Fibroblast of peridontal ligament (primary cell): ENCODE measurements at regions not wholly inside any gene's neighbourhood (a gene's known extent, or its start where the extent isn't known, plus 50 kb on each side); places are given as distances from the start of the nearest gene placed in this dataset.
"Not testable (repeated sequence)": the region's sequence is repeated elsewhere in the genome, so short reads cannot be mapped to it uniquely, and the experiment has no call there.

ENCODE experiments used
- DNase-seq: peaks from one replicate; pipeline ENCODE4 v3.0.0-alpha.2; 2010; ENCODE audit errors: extremely low read depth

GRCh38 chr7:133132906-133133305 lies 51.0 kb upstream of the CHCHD3 start:
- no peak for DNase-seq

GRCh38 chr7:133134810-133135209 lies 52.9 kb upstream of the CHCHD3 start:
- DNase-seq: no peak

GRCh38 chr7:133135451-133135850 lies 53.6 kb upstream of the CHCHD3 start:
- no peak for DNase-seq

- DNase-seq: peak; percentile 39
Observed at GRCh38 chr7:133139350-133139749, 57.5 kb upstream of the CHCHD3 start.

- no peak for DNase-seq
Observed at GRCh38 chr7:133139801-133140200, 57.9 kb upstream of the CHCHD3 start.

- no peak for DNase-seq
Observed at GRCh38 chr7:133140994-133141595, 59.2 kb upstream of the CHCHD3 start.

- no peak for DNase-seq
Observed at GRCh38 chr7:133150760-133151159, 68.9 kb upstream of the CHCHD3 start.

- DNase-seq: no peak
Observed at GRCh38 chr7:133152875-133153274, 71.0 kb upstream of the CHCHD3 start.

GRCh38 chr7:133155146-133155545 lies 73.3 kb upstream of the CHCHD3 start:
- no peak for DNase-seq

GRCh38 chr7:133155642-133156041 lies 73.8 kb upstream of the CHCHD3 start:
- no peak for DNase-seq

GRCh38 chr7:133157045-133157444 lies 75.2 kb upstream of the CHCHD3 start:
- no peak for DNase-seq

- DNase-seq: no peak
Observed at GRCh38 chr7:133164498-133164897, 82.6 kb upstream of the CHCHD3 start.

GRCh38 chr7:133165001-133165400 lies 83.1 kb upstream of the CHCHD3 start:
- no peak for DNase-seq

GRCh38 chr7:133165529-133165928 lies 83.6 kb upstream of the CHCHD3 start:
- no peak for DNase-seq

GRCh38 chr7:133167300-133167699 lies 85.4 kb upstream of the CHCHD3 start:
- no peak for DNase-seq

- DNase-seq: not testable (repeated sequence)
Observed at GRCh38 chr7:133169167-133169822, 83.6 kb upstream of the EXOC4 start.

GRCh38 chr7:133177476-133177875 lies 75.4 kb upstream of the EXOC4 start:
- not testable (repeated sequence) for DNase-seq

- DNase-seq: no peak
Observed at GRCh38 chr7:133180717-133181116, 72.2 kb upstream of the EXOC4 start.

- no peak for DNase-seq
Observed at GRCh38 chr7:133183042-133183794, 69.7 kb upstream of the EXOC4 start.

GRCh38 chr7:133183969-133184368 lies 68.9 kb upstream of the EXOC4 start:
- no peak for DNase-seq

GRCh38 chr7:133185512-133185911 lies 67.4 kb upstream of the EXOC4 start:
- no peak for DNase-seq

GRCh38 chr7:133186060-133186459 lies 66.8 kb upstream of the EXOC4 start:
- DNase-seq: no peak

- no peak for DNase-seq
Observed at GRCh38 chr7:133190172-133190528, 62.7 kb upstream of the EXOC4 start.
